Muscle of back (tissue), 3 donors: ENCODE measurements at regions not wholly inside any gene's neighbourhood (a gene's known extent, or its start where the extent isn't known, plus 50 kb on each side); places are given as distances from the start of the nearest gene placed in this dataset.

Experiments
- DNase-seq, 3 donors: peaks; one replicate each; pipeline versions ENCODE4 v3.0.0 to v3.0.0-alpha.2; 2013

GRCh38 chr5:2913281-2913680 lies 161.8 kb upstream of the IRX2 start:
- no peak for DNase-seq

GRCh38 chr5:2912741-2913140 lies 161.3 kb upstream of the IRX2 start:
- no peak for DNase-seq

GRCh38 chr5:2910401-2911175 lies 159.1 kb upstream of the IRX2 start:
- no peak for DNase-seq

- no peak for DNase-seq
These were observed 157.6 kb upstream of the IRX2 start for GRCh38 chr5:2909035-2909434.

GRCh38 chr5:2908086-2908485 lies 156.6 kb upstream of the IRX2 start:
- DNase-seq = no peak

- DNase-seq = no peak
These were observed 155.0 kb upstream of the IRX2 start for GRCh38 chr5:2906302-2907090.

GRCh38 chr5:2905741-2906140 lies 154.3 kb upstream of the IRX2 start:
- DNase-seq = no peak

- DNase-seq = no peak
These were observed 153.5 kb upstream of the IRX2 start for GRCh38 chr5:2904956-2905355.

GRCh38 chr5:2904399-2904798 lies 152.9 kb upstream of the IRX2 start:
- no peak for DNase-seq

GRCh38 chr5:2903451-2904395 lies 152.2 kb upstream of the IRX2 start:
- DNase-seq = no peak

GRCh38 chr5:2902742-2903297 lies 151.3 kb upstream of the IRX2 start:
- DNase-seq = no peak

GRCh38 chr5:2902186-2902585 lies 150.7 kb upstream of the IRX2 start:
- DNase-seq = no peak

- DNase-seq = no peak
These were observed 150.0 kb upstream of the IRX2 start for GRCh38 chr5:2901511-2901910.

- DNase-seq = no peak
These were observed 149.6 kb upstream of the IRX2 start for GRCh38 chr5:2901096-2901495.

GRCh38 chr5:2900360-2900759 lies 148.9 kb upstream of the IRX2 start:
- no peak for DNase-seq

- DNase-seq = no peak
These were observed 147.8 kb upstream of the IRX2 start for GRCh38 chr5:2899311-2899710.

GRCh38 chr5:2898661-2899060 lies 147.2 kb upstream of the IRX2 start:
- DNase-seq = no peak

- DNase-seq = no peak
These were observed 145.9 kb upstream of the IRX2 start for GRCh38 chr5:2897276-2897961.

- no peak for DNase-seq
These were observed 145.1 kb upstream of the IRX2 start for GRCh38 chr5:2896371-2897275.

GRCh38 chr5:2895876-2896275 lies 144.4 kb upstream of the IRX2 start:
- DNase-seq = no peak
